ENCODE measurements at regions not wholly inside any gene's neighbourhood (a gene's known extent, or its start where the extent isn't known, plus 50 kb on each side); places are given as distances from the start of the nearest gene placed in this dataset.

- Histone ChIP-seq H3K27me3 (no peaks in the 10 kb centered on the region), H3K27ac (no peak overlapping the region), H3K4me1 (no peaks in the 10 kb centered on the region), H3K4me3 (no peak overlapping the region), H3K36me3 (ENCODE audit: low read depth, missing control alignments) (no peaks in the 10 kb centered on the region), H3K9me3 (no peaks in the 10 kb centered on the region)
- DNase-seq: no peak
- TF ChIP-seq POLR2A (IDR thresholded peaks at IDR 0.05) (no peak), CTCF (IDR thresholded peaks at IDR 0.05) (no peak)
- intact Hi-C loops (cut with DNase I; ENCODE audit: low total_unique reads): no loop called here
- WGBS, 2 donors: 62 to 72% methylated on average over 3 of the region's 3 CpGs
These were observed 150.0 kb downstream of the NFKBIZ start for GRCh38 chr3:101999177-101999779.

- H3K36me3 ChIP-seq (ENCODE audit: low read depth, missing control alignments): no peaks in the 10 kb centered on the region
- no peak overlapping the region for H3K27ac ChIP-seq
- no peak for DNase-seq
- TF ChIP-seq POLR2A (IDR thresholded peaks at IDR 0.05): no peak
- no peak for TF ChIP-seq CTCF (IDR thresholded peaks at IDR 0.05)
- no peaks in the 10 kb centered on the region for H3K4me1 ChIP-seq
- H3K4me3 ChIP-seq: no peak overlapping the region
- no peaks in the 10 kb centered on the region for H3K9me3 ChIP-seq
- H3K27me3 ChIP-seq: no peaks in the 10 kb centered on the region
- intact Hi-C loops (cut with DNase I; ENCODE audit: low total_unique reads): no loop called here
- WGBS, 2 donors: 80 to 89% methylated on average over 1 to 3 of the region's 3 CpGs
These were observed 151.4 kb downstream of the NFKBIZ start for GRCh38 chr3:102000620-102001209.

- Histone ChIP-seq H3K27me3 (no peaks in the 10 kb centered on the region), H3K4me1 (no peaks in the 10 kb centered on the region), H3K4me3 (no peak overlapping the region), H3K9me3 (no peaks in the 10 kb centered on the region), H3K27ac (no peak overlapping the region), H3K36me3 (ENCODE audit: low read depth, missing control alignments) (no peaks in the 10 kb centered on the region)
- intact Hi-C loops (cut with DNase I; ENCODE audit: low total_unique reads): no loop called here
- TF ChIP-seq CTCF (IDR thresholded peaks at IDR 0.05) (no peak), POLR2A (IDR thresholded peaks at IDR 0.05) (no peak)
- no peak for DNase-seq
- whole genome bisulfite sequencing, 2 donors: 90 to 93% methylated on average over 1 of the region's 1 CpG
These were observed 152.7 kb downstream of the NFKBIZ start for GRCh38 chr3:102002056-102002455.

- intact Hi-C loops (cut with DNase I; ENCODE audit: low total_unique reads): no loop called here
- no peaks in the 10 kb centered on the region for H3K36me3 ChIP-seq (ENCODE audit: low read depth, missing control alignments)
- no peaks in the 10 kb centered on the region for H3K4me1 ChIP-seq
- TF ChIP-seq CTCF (IDR thresholded peaks at IDR 0.05) (no peak), POLR2A (IDR thresholded peaks at IDR 0.05) (no peak)
- H3K27ac ChIP-seq: no peak overlapping the region
- 92 to 93% methylated on average over 2 of the region's 2 CpGs for WGBS, 2 donors
- no peak overlapping the region for H3K4me3 ChIP-seq
- H3K27me3 ChIP-seq: no peaks in the 10 kb centered on the region
- H3K9me3 ChIP-seq: no peaks in the 10 kb centered on the region
- DNase-seq: no peak
These were observed 155.2 kb downstream of the NFKBIZ start for GRCh38 chr3:102004561-102004960.

- H3K27ac ChIP-seq: no peak overlapping the region
- no peaks in the 10 kb centered on the region for H3K27me3 ChIP-seq
- TF ChIP-seq POLR2A (IDR thresholded peaks at IDR 0.05): no peak
- TF ChIP-seq CTCF (IDR thresholded peaks at IDR 0.05): no peak
- no peaks in the 10 kb centered on the region for H3K9me3 ChIP-seq
- no peaks in the 10 kb centered on the region for H3K36me3 ChIP-seq (ENCODE audit: low read depth, missing control alignments)
- intact Hi-C loops (cut with DNase I; ENCODE audit: low total_unique reads): no loop called here
- H3K4me1 ChIP-seq: no peaks in the 10 kb centered on the region
- no peak for DNase-seq
- no peak overlapping the region for H3K4me3 ChIP-seq
These were observed 156.2 kb downstream of the NFKBIZ start for GRCh38 chr3:102005551-102005950.
